HEK293T (cell line): ENCODE measurements at regions not wholly inside any gene's neighbourhood (a gene's known extent, or its start where the extent isn't known, plus 50 kb on each side); places are given as distances from the start of the nearest gene placed in this dataset.

Experiments used
- ARNT ChIP-seq: fragments of 450-650 bp; IDR thresholded peaks from 2 replicates; pipeline ENCODE4 v1.6.1; 2017; ENCODE audit warnings: mild to moderate bottlenecking
- BHLHE40 ChIP-seq: fragments of 450-650 bp; IDR thresholded peaks from 2 replicates; pipeline ENCODE4 v1.6.1; 2016; ENCODE audit warnings: mild to moderate bottlenecking, moderate library complexity, borderline replicate concordance
- FOXA1 ChIP-seq: fragments of 450-650 bp; IDR thresholded peaks from 2 replicates; pipeline ENCODE4 v1.6.1; 2016; ENCODE audit warnings: mild to moderate bottlenecking
- SP1 ChIP-seq: fragments of 450-650 bp; IDR thresholded peaks from 2 replicates; pipeline ENCODE4 v1.6.1; 2017
- SUZ12 ChIP-seq: fragments of 450-650 bp; IDR thresholded peaks from 2 replicates; pipeline ENCODE4 v1.6.1; 2016; ENCODE audit warnings: mild to moderate bottlenecking
- TARDBP ChIP-seq: fragments of 450-650 bp; IDR thresholded peaks from 2 replicates; pipeline ENCODE4 v1.6.1; 2016
- ZNF384 ChIP-seq: fragments of 450-650 bp; IDR thresholded peaks from 2 replicates; pipeline ENCODE4 v1.6.1; 2016

- no peak for TF ChIP-seq SUZ12
- no peak for TF ChIP-seq SP1
- TF ChIP-seq BHLHE40 = no peak
- no peak for TF ChIP-seq TARDBP
- TF ChIP-seq ZNF384 = no peak
- TF ChIP-seq ARNT = no peak
- TF ChIP-seq FOXA1 = no peak
These were observed 343.3 kb upstream of the KAZN start for GRCh38 chr1:14255233-14255632.
